Activated CD8-positive, alpha-beta memory T cell treated with anti-CD3 and anti-CD28 coated beads, Interleukin-2, amount 10 ng/mL, durations not matched to agents 7 days and 5 days (primary cell): ENCODE measurements at regions not wholly inside any gene's neighbourhood (a gene's known extent, or its start where the extent isn't known, plus 50 kb on each side); places are given as distances from the start of the nearest gene placed in this dataset.

Source experiments
- ATAC-seq: fragments of 150-1000 bp; cut with Tn5 transposase; one replicate; pipeline ENCODE4 v1.10.0; 2021; ENCODE audit warnings: moderate library complexity
- CTCF ChIA-PET: fragments of 350-600 bp; sonication (Branson Sonifier 250); formaldehyde crosslinking; loops from one replicate; lab custom pipeline; 2021; ENCODE audit warnings: antibody characterized with exemption; lab: Charles Lee
- DNase-seq: peaks from one replicate; pipeline ENCODE4 v3.0.0-alpha.2; 2020
- H3K27ac Mint-ChIP-seq: one replicate; pipeline ENCODE4 v1.8.0; 2021; ENCODE audit warnings: mild to moderate bottlenecking, mixed read lengths
- H3K27me3 Mint-ChIP-seq: one replicate; pipeline ENCODE4 v1.8.0; 2021; ENCODE audit warnings: mixed read lengths
- H3K36me3 Mint-ChIP-seq: one replicate; pipeline ENCODE4 v1.8.0; 2021; ENCODE audit warnings: mild to moderate bottlenecking, mixed read lengths
- H3K4me1 Mint-ChIP-seq: one replicate; pipeline ENCODE4 v1.8.0; 2021; ENCODE audit warnings: mixed read lengths
- H3K4me3 Mint-ChIP-seq: one replicate; pipeline ENCODE4 v1.8.0; 2021; ENCODE audit warnings: mild to moderate bottlenecking, moderate library complexity, mixed read lengths
- H3K9me3 Mint-ChIP-seq: one replicate; pipeline ENCODE4 v1.8.0; 2022; ENCODE audit warnings: low read depth, mixed read lengths

- Mint-ChIP-seq H3K9me3 (peaks cover 2% of the 10 kb centered on the region), H3K4me3 (no peak overlapping the region), H3K27ac (no peak overlapping the region), H3K36me3 (no peaks in the 10 kb centered on the region), H3K4me1 (no peaks in the 10 kb centered on the region), H3K27me3 (no peaks in the 10 kb centered on the region)
- no peak for ATAC-seq
- DNase-seq, result no peak
- CTCF ChIA-PET, result no interaction called here
These were observed 67.9 kb upstream of the EYA4 start for GRCh38 chr6:133173276-133173675.

- CTCF ChIA-PET, result no interaction called here
- Mint-ChIP-seq H3K27ac (no peak overlapping the region), H3K9me3 (peaks cover 2% of the 10 kb centered on the region), H3K27me3 (no peaks in the 10 kb centered on the region), H3K36me3 (no peaks in the 10 kb centered on the region), H3K4me3 (no peak overlapping the region), H3K4me1 (no peaks in the 10 kb centered on the region)
- no peak for ATAC-seq
- no peak for DNase-seq
These were observed 61.7 kb upstream of the EYA4 start for GRCh38 chr6:133179481-133179880.

GRCh38 chr6:133183691-133184090, 57.5 kb upstream of the EYA4 start:
- CTCF ChIA-PET, result no interaction called here
- H3K27me3 Mint-ChIP-seq, result no peaks in the 10 kb centered on the region
- no peak overlapping the region for H3K4me3 Mint-ChIP-seq

GRCh38 chr6:133184798-133185372, 56.3 kb upstream of the EYA4 start:
- H3K9me3 Mint-ChIP-seq, result no peaks in the 10 kb centered on the region
- CTCF ChIA-PET, result no interaction called here
- no peaks in the 10 kb centered on the region for H3K4me1 Mint-ChIP-seq
- H3K4me3 Mint-ChIP-seq, result no peak overlapping the region
- DNase-seq (no peak), ATAC-seq (no peak)
- H3K36me3 Mint-ChIP-seq, result no peaks in the 10 kb centered on the region
- H3K27me3 Mint-ChIP-seq, result no peaks in the 10 kb centered on the region
- no peak overlapping the region for H3K27ac Mint-ChIP-seq

More at GRCh38 chr6:133183691-133184090, 57.5 kb upstream of the EYA4 start:
- no peak overlapping the region for H3K27ac Mint-ChIP-seq
- DNase-seq (no peak), ATAC-seq (no peak)
- H3K36me3 Mint-ChIP-seq, result no peaks in the 10 kb centered on the region
- H3K9me3 Mint-ChIP-seq, result no peaks in the 10 kb centered on the region
- no peaks in the 10 kb centered on the region for H3K4me1 Mint-ChIP-seq

- Mint-ChIP-seq H3K27ac (no peak overlapping the region), H3K4me3 (no peak overlapping the region), H3K4me1 (no peaks in the 10 kb centered on the region), H3K36me3 (no peaks in the 10 kb centered on the region), H3K9me3 (no peaks in the 10 kb centered on the region), H3K27me3 (peaks cover 3% of the 10 kb centered on the region)
- CTCF ChIA-PET, result no interaction called here
- DNase-seq (no peak), ATAC-seq (no peak)
These were observed 55.4 kb upstream of the EYA4 start for GRCh38 chr6:133185731-133186130.

GRCh38 chr6:133187114-133187513, 54.0 kb upstream of the EYA4 start:
- Mint-ChIP-seq H3K27ac (no peak overlapping the region), H3K36me3 (no peaks in the 10 kb centered on the region), H3K4me1 (no peaks in the 10 kb centered on the region), H3K27me3 (peaks cover 5% of the 10 kb centered on the region), H3K9me3 (no peaks in the 10 kb centered on the region), H3K4me3 (no peak overlapping the region)
- DNase-seq (no peak), ATAC-seq (no peak)
- CTCF ChIA-PET, result interaction anchor here (1.1 kb wide), 1 partner anchor 21 kb away, joined by 3 read pairs; no protein-coding TSS in a partner anchor

GRCh38 chr6:133187657-133188453, 53.3 kb upstream of the EYA4 start:
- Mint-ChIP-seq H3K9me3 (no peaks in the 10 kb centered on the region), H3K4me3 (no peak overlapping the region), H3K27me3 (peaks cover 5% of the 10 kb centered on the region), H3K27ac (no peak overlapping the region), H3K4me1 (no peaks in the 10 kb centered on the region), H3K36me3 (no peaks in the 10 kb centered on the region)
- CTCF ChIA-PET, result no interaction called here
- no peak for DNase-seq
- no peak for ATAC-seq

- H3K27me3 Mint-ChIP-seq, result peaks cover 5% of the 10 kb centered on the region
- no peaks in the 10 kb centered on the region for H3K4me1 Mint-ChIP-seq
- CTCF ChIA-PET, result no interaction called here
- no peaks in the 10 kb centered on the region for H3K36me3 Mint-ChIP-seq
- H3K27ac Mint-ChIP-seq, result no peak overlapping the region
- no peak for DNase-seq
- H3K9me3 Mint-ChIP-seq, result no peaks in the 10 kb centered on the region
- no peak overlapping the region for H3K4me3 Mint-ChIP-seq
- ATAC-seq, result no peak
These were observed 50.2 kb upstream of the EYA4 start for GRCh38 chr6:133190912-133191311.

- Mint-ChIP-seq H3K9me3 (no peaks in the 10 kb centered on the region), H3K27me3 (peaks cover 5% of the 10 kb centered on the region), H3K4me1 (no peaks in the 10 kb centered on the region), H3K36me3 (no peaks in the 10 kb centered on the region), H3K4me3 (no peak overlapping the region), H3K27ac (no peak overlapping the region)
- DNase-seq (no peak), ATAC-seq (no peak)
- CTCF ChIA-PET, result no interaction called here
These were observed 49.8 kb upstream of the EYA4 start for GRCh38 chr6:133191323-133191722.
